Stimulated activated CD4-positive, alpha-beta T cell treated with anti-CD3 and anti-CD28 coated beads, Interleukin-12 subunit alpha, Interleukin-12 subunit beta, amount 100 ng/mL, for 48 hours (primary cell): ENCODE measurements at regions not wholly inside any gene's neighbourhood (a gene's known extent, or its start where the extent isn't known, plus 50 kb on each side); places are given as distances from the start of the nearest gene placed in this dataset.
"Not testable (repeated sequence)": the region's sequence is repeated elsewhere in the genome, so short reads cannot be mapped to it uniquely, and the experiment has no call there.

ENCODE experiments used
- DNase-seq, 3 donors: peaks; one replicate each; pipeline ENCODE4 v3.0.0-alpha.2; 2020; ENCODE audit warnings: low read depth in 2 of 3, low spot score in 1 of 3

- DNase-seq: no peak
Observed at GRCh38 chr12:60185060-60185459, 589.2 kb downstream of the SLC16A7 start.

- no peak for DNase-seq
Observed at GRCh38 chr12:60191271-60191670, 595.4 kb downstream of the SLC16A7 start.

GRCh38 chr12:60191676-60192359 is 596.0 kb downstream of the SLC16A7 start:
- DNase-seq: no peak

GRCh38 chr12:60194678-60195077 is 598.8 kb downstream of the SLC16A7 start:
- DNase-seq: no peak

- DNase-seq: no peak
Observed at GRCh38 chr12:60195483-60195882, 599.7 kb downstream of the SLC16A7 start.

- no peak for DNase-seq
Observed at GRCh38 chr12:60196366-60196765, 600.5 kb downstream of the SLC16A7 start.

GRCh38 chr12:60197589-60197988 is 601.8 kb downstream of the SLC16A7 start:
- DNase-seq: no peak

- DNase-seq: no peak
Observed at GRCh38 chr12:60201891-60202290, 606.1 kb downstream of the SLC16A7 start.

GRCh38 chr12:60205500-60205899 is 609.7 kb downstream of the SLC16A7 start:
- no peak for DNase-seq

GRCh38 chr12:60209521-60209920 is 613.7 kb downstream of the SLC16A7 start:
- DNase-seq: no peak

- DNase-seq: no peak
Observed at GRCh38 chr12:60209933-60210332, 614.1 kb downstream of the SLC16A7 start.

- DNase-seq: no peak
Observed at GRCh38 chr12:60210756-60211155, 614.9 kb downstream of the SLC16A7 start.

- no peak for DNase-seq
Observed at GRCh38 chr12:60211244-60211643, 615.4 kb downstream of the SLC16A7 start.

GRCh38 chr12:60212159-60213000 is 616.6 kb downstream of the SLC16A7 start:
- no peak for DNase-seq

- DNase-seq: not testable (repeated sequence)
Observed at GRCh38 chr12:60213272-60213671, 617.4 kb downstream of the SLC16A7 start.

GRCh38 chr12:60216226-60216625 is 620.4 kb downstream of the SLC16A7 start:
- no peak for DNase-seq

GRCh38 chr12:60223242-60223641 is 627.4 kb downstream of the SLC16A7 start:
- DNase-seq: no peak

GRCh38 chr12:60225216-60226000 is 629.6 kb downstream of the SLC16A7 start:
- DNase-seq: no peak

- DNase-seq: no peak
Observed at GRCh38 chr12:60227916-60228315, 632.1 kb downstream of the SLC16A7 start.

- no peak for DNase-seq
Observed at GRCh38 chr12:60230056-60230455, 634.2 kb downstream of the SLC16A7 start.

- DNase-seq: no peak
Observed at GRCh38 chr12:60231303-60231702, 635.5 kb downstream of the SLC16A7 start.
